Duodenal mucosa (tissue), 2 donors: ENCODE measurements at regions not wholly inside any gene's neighbourhood (a gene's known extent, or its start where the extent isn't known, plus 50 kb on each side); places are given as distances from the start of the nearest gene placed in this dataset.

Experiments
- H3K27ac ChIP-seq: one replicate; pipeline ENCODE4 v1.7.0; 2013; ENCODE audit warnings: low read depth, low read length
- H3K27me3 ChIP-seq, 2 donors: one replicate each; pipeline ENCODE4 v1.7.0; 2013; ENCODE audit warnings: low read length in 2 of 2, control low read depth in 1 of 2; ENCODE audit not compliant: insufficient read depth in 2 of 2, control insufficient read depth in 1 of 2
- H3K36me3 ChIP-seq, 2 donors: one replicate each; pipeline ENCODE4 v1.7.0; 2013; ENCODE audit warnings: low read length in 2 of 2, control low read depth in 1 of 2; ENCODE audit not compliant: insufficient read depth in 2 of 2, control insufficient read depth in 1 of 2
- H3K4me1 ChIP-seq, 2 donors: one replicate each; pipeline ENCODE4 v1.7.0; 2013; ENCODE audit warnings: low read length in 2 of 2, control low read depth in 1 of 2; ENCODE audit not compliant: insufficient read depth in 2 of 2, control insufficient read depth in 1 of 2
- H3K4me3 ChIP-seq, 2 donors: one replicate each; pipeline ENCODE4 v1.7.0; 2013; ENCODE audit warnings: low read length in 2 of 2, low read depth in 1 of 2
- H3K9ac ChIP-seq, 2 donors: one replicate each; pipeline ENCODE4 v1.7.0; 2013; ENCODE audit warnings: low read length in 2 of 2, low read depth in 1 of 2
- H3K9me3 ChIP-seq, 2 donors: one replicate each; pipeline ENCODE4 v1.7.0; 2013; ENCODE audit warnings: low read length in 2 of 2, control low read depth in 1 of 2; ENCODE audit not compliant: control insufficient read depth in 1 of 2

DNA sequence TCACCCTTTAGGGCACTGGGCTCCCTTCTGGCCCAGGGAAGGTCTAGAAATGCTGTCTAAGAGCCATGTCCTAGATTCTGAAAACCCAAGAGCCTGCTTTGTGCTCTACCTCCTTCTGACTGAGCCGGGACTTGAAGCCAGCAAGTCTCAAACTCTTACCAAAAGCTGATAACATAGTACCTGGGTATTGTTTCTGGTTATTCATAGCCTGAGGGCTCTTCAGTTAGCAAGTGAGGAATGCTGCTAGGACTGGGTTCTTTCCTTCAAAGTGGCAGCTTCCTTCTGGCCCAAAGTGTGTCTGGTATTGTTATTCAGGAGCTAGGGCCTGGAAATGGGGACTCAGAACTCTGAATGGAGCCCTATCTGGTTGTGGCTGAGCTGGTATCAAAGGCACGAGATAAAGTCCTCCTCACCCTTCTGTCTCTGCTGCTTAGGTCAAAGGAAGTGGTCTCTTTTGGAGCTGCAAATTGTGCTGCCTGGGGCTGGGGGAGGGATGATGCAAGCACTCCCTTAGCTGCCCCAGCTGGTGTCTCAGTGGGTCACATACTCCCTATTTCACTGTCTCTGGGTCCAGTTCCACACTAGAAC, 696.0 kb upstream of the CCDC179 start:
- no peak overlapping the region for H3K27ac ChIP-seq
- no peaks in the 10 kb centered on the region for H3K4me1 ChIP-seq
- no peaks in the 10 kb centered on the region for H3K36me3 ChIP-seq
- no peaks in the 10 kb centered on the region for H3K9me3 ChIP-seq
- no peak overlapping the region for H3K9ac ChIP-seq
- no peak overlapping the region for H3K4me3 ChIP-seq
- no peaks in the 10 kb centered on the region for H3K27me3 ChIP-seq

DNA sequence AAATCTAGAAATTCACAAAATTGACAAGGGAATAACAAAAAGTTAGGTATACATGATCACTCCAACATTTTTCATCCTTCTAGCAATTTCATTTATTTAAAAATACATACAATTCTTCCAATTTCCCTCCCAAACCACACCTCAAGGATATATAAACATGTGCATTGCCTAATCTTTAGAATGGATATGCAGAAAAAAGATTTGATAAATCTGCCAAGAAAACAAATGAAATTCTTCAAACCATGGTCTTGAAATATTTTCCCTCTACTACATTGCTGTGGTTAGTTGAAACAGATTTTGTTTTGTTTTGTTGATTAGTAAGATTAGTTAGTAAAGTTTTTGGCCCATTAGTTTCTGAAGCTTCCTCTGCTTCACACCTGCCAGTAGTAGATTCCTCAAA, 703.3 kb upstream of the CCDC179 start:
- H3K27me3 ChIP-seq: no peaks in the 10 kb centered on the region
- H3K9ac ChIP-seq: no peak overlapping the region
- no peaks in the 10 kb centered on the region for H3K36me3 ChIP-seq
- H3K27ac ChIP-seq: no peak overlapping the region
- no peaks in the 10 kb centered on the region for H3K9me3 ChIP-seq
- no peaks in the 10 kb centered on the region for H3K4me1 ChIP-seq
- H3K4me3 ChIP-seq: no peak overlapping the region

DNA sequence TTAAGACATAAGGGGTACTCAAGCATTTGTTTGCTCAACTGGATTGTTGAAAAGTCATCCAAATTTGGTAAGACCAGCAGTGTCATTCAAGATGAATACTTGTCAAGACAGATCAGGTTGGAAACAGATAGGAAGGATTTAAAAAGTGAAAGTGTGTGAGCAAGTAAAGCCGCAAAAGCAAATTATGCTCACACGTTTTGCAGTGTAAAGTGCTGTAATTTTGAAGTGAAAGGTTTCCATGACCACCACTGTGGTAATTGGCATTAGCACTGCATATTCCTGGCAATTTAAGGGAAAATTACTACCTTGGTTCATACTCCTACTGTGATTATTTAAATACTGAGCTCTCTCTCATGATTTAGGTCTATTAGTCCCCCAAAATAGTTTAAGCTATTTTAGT, 704.1 kb upstream of the CCDC179 start:
- no peaks in the 10 kb centered on the region for H3K9me3 ChIP-seq
- no peak overlapping the region for H3K9ac ChIP-seq
- H3K36me3 ChIP-seq: no peaks in the 10 kb centered on the region
- H3K4me3 ChIP-seq: no peak overlapping the region
- H3K27me3 ChIP-seq: no peaks in the 10 kb centered on the region
- no peak overlapping the region for H3K27ac ChIP-seq
- no peaks in the 10 kb centered on the region for H3K4me1 ChIP-seq

DNA sequence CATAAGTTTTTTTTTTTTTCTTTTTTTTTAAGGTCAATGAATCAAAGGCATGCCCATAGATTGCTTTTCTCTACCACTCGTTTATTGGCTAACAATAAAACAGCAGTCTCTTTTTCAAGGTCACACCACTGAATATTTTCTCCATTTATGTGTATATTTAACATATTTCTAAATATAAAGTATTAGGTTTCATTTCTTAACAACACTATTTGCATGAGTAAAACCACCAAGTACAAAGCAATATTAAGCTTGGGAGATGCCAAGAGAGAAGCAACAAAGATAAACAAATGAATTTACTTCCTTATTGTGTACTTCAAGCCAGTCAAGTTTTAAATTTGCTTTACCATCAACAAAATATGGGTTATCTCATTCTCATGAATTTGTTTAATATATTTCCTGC, 708.9 kb upstream of the CCDC179 start:
- H3K4me3 ChIP-seq: no peak overlapping the region
- no peaks in the 10 kb centered on the region for H3K27me3 ChIP-seq
- no peak overlapping the region for H3K27ac ChIP-seq

DNA sequence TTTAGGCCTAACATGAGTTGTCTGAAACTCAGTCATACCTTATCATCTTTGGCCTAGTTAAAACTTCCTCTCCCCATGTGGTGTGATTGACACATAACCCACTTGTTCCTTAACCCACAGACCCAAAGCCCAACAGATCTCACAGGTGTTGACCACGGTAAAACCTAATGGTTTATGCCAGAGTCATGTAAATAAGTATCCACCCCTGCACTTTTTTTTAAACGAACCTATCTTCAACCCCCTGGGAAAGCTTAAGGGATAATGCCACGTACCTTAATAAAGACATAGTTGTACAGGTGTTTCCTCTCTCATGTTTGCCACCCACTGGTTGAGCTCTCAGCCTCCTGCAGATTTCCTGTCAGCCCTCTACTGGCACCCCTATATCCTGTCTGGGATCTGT, 709.3 kb upstream of the CCDC179 start:
- Histone ChIP-seq H3K4me3 (no peak overlapping the region), H3K4me1 (no peaks in the 10 kb centered on the region), H3K9ac (no peak overlapping the region), H3K27ac (no peak overlapping the region), H3K36me3 (no peaks in the 10 kb centered on the region), H3K9me3 (no peaks in the 10 kb centered on the region), H3K27me3 (no peaks in the 10 kb centered on the region)

More for the DNA sequence above, 708.9 kb upstream of the CCDC179 start:
- Histone ChIP-seq H3K4me1 (no peaks in the 10 kb centered on the region), H3K9ac (no peak overlapping the region), H3K36me3 (no peaks in the 10 kb centered on the region), H3K9me3 (no peaks in the 10 kb centered on the region)

DNA sequence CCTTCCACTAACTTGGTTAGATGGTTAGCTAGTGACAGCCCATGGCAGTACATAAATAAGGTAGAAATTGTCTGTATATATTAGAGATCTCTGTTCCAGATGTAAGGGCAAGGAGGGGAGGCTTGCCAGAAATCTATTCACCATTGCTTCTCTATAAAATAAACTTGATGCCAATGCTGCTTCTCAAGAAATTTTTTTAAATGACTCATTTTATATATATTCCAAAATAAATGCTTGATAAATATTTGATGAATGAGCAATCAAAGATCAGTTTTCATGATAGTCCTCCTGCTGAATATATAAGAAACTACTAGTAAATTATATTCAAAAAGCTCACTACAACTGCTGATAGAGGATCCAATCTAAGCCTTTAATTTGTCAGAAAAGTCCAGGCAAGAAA, 710.6 kb upstream of the CCDC179 start:
- H3K4me1 ChIP-seq: no peaks in the 10 kb centered on the region
- no peaks in the 10 kb centered on the region for H3K27me3 ChIP-seq
- H3K9me3 ChIP-seq: no peaks in the 10 kb centered on the region
- H3K36me3 ChIP-seq: no peaks in the 10 kb centered on the region
- H3K4me3 ChIP-seq: no peak overlapping the region
- H3K9ac ChIP-seq: no peak overlapping the region
- no peak overlapping the region for H3K27ac ChIP-seq

DNA sequence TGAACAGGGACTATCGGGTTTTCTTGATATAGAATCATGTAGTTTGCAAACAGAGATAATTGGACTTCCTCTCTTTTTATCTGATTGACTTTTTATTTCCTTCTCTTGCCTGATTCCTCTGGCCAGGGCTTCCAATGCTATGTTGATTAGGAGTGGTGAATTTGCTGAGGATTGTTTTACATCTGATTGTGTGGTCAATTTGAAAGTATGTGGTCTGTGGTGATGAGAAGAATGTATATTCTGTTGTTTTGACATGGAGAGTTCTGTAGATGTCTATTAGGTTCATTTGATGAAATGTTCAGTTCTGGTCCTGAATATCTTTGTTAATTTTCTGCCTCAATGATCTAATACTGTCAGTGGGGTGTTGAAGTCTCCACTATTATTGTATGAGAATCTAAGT, 713.2 kb upstream of the CCDC179 start:
- H3K9me3 ChIP-seq: no peaks in the 10 kb centered on the region
- no peak overlapping the region for H3K27ac ChIP-seq
- no peaks in the 10 kb centered on the region for H3K4me1 ChIP-seq
- no peak overlapping the region for H3K9ac ChIP-seq
- no peaks in the 10 kb centered on the region for H3K36me3 ChIP-seq
- no peaks in the 10 kb centered on the region for H3K27me3 ChIP-seq
- no peak overlapping the region for H3K4me3 ChIP-seq

DNA sequence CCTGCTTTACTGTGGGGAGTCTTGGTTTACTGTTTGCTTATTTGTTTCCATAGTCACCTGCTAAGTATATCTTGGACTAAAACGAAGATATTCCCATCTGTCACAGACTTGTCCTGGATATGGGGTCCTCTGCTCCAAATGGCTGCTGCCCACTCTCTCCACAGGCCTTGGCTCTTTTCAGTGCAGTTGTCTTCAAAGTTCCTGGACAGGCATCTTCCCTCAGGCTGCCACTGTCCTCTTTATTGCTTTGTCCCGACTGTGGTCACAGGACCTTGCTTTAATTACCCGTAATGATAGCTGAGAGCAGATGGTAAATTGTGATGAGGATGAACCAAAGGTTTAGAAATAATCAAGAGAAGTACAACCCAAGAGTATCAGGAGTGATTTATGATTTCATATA, 713.9 kb upstream of the CCDC179 start:
- no peak overlapping the region for H3K4me3 ChIP-seq
- H3K9ac ChIP-seq: no peak overlapping the region
- no peaks in the 10 kb centered on the region for H3K9me3 ChIP-seq
- no peak overlapping the region for H3K27ac ChIP-seq
- H3K36me3 ChIP-seq: no peaks in the 10 kb centered on the region
- H3K27me3 ChIP-seq: no peaks in the 10 kb centered on the region
- H3K4me1 ChIP-seq: no peaks in the 10 kb centered on the region

DNA sequence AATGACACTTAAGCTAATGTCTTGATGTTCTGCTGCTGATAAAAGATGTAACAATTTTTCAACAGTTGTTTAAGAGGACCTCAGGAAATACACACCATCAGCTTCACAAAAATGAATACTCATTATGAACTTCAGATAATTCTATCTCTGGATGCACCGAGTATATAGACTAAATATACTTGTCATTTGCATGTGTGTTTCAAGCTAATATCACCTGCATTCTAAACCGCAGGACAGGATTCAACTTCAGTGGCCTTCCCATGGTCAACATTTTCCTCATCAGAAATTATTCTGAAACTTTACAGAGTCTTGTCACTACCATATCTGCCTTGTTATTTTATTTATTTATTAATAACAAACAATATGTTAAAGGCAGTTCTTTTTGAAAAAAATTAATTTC, 717.0 kb upstream of the CCDC179 start:
- Histone ChIP-seq H3K27ac (no peak overlapping the region), H3K27me3 (no peaks in the 10 kb centered on the region), H3K36me3 (no peaks in the 10 kb centered on the region), H3K9ac (no peak overlapping the region), H3K9me3 (no peaks in the 10 kb centered on the region), H3K4me1 (no peaks in the 10 kb centered on the region), H3K4me3 (no peak overlapping the region)

DNA sequence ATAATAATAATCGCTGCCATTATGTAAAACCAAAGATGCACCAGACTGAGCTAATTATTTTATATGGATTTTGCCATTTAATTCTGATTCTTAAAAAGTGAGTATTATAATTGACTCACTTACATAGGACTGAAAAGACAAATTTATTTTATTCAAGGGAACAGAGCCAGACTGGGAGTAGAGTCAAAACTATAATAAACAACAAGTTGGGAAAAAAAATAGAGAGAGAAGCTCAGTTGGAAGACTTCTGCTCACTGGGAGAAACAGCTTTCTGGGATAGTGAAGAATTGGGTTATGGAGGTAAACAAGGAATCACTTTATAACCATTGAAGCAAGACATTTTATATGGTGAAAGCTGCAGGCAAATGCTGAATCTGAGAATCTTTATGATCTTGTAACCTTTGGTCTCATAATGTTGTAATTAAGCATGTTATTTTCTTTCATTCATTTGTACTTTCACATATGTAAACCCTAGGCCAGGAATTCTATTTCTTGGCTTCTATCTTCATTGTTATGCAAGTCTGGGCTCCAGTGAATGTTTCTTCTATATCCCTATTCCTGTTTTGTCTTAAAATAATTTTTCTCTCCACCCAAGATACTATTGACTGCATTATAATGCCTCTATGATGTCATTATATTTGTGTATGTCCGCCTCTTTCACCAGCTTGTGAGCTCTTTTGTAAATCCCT, 725.3 kb upstream of the CCDC179 start:
- no peak overlapping the region for H3K27ac ChIP-seq
- no peaks in the 10 kb centered on the region for H3K9me3 ChIP-seq
- H3K36me3 ChIP-seq: no peaks in the 10 kb centered on the region
- H3K4me1 ChIP-seq: no peaks in the 10 kb centered on the region
- no peak overlapping the region for H3K4me3 ChIP-seq
- H3K9ac ChIP-seq: no peak overlapping the region
- no peaks in the 10 kb centered on the region for H3K27me3 ChIP-seq
